HCT116 (cell line): ENCODE measurements at regions not wholly inside any gene's neighbourhood (a gene's known extent, or its start where the extent isn't known, plus 50 kb on each side); places are given as distances from the start of the nearest gene placed in this dataset.

Experiments used
- ATAC-seq: fragments of 200-7000 bp; cut with Tn5 transposase; 2 replicates; pipeline ENCODE4 v1.9.1; 2020; ENCODE audit warnings: mild to moderate bottlenecking, moderate library complexity
- BruUV-seq: library from RNA; stranded (reverse); fragments of 400-500 nt; replicated peaks from 2 replicates; lab custom pipeline; 2021; lab: Mats Ljungman, UMichigan
- CTCF ChIA-PET: fragments of 300-600 bp; sonication (Branson Sonifier 250); formaldehyde crosslinking; loops from one replicate; lab custom pipeline; 2021; ENCODE audit warnings: antibody characterized with exemption; lab: Charles Lee
- POLR2A ChIA-PET: fragments of 300-600, 350-600 bp; sonication (Branson Sonifier 250); formaldehyde crosslinking; loops from one replicate; lab custom pipeline; 2021; ENCODE audit warnings: antibody characterized with exemption; lab: Charles Lee
- RAD21 ChIA-PET, 2 experiments: fragments of 300-600 bp; sonication (Branson Sonifier 250); formaldehyde crosslinking; loops; one replicate each; lab custom pipeline; 2023; ENCODE audit warnings: low total read pairs in 2 of 2; ENCODE audit not compliant: uncharacterized antibody in 2 of 2, unreplicated experiment in 2 of 2, low non-redundant PET in 1 of 2; lab: Charles Lee
- DNase-seq: peaks from one replicate; pipeline ENCODE4 v3.0.0-alpha.2; 2010; ENCODE audit warnings: low read depth, low spot score
- H2AFZ ChIP-seq: fragments of 200-600 bp; shearing (Covaris generic), sonication (generic); 2 replicates; pipeline ENCODE4 v1.6.1; 2017; ENCODE audit warnings: low read depth, mixed run types, mixed read lengths, antibody characterized with exemption, low read length; ENCODE audit not compliant: poor library complexity, severe bottlenecking
- H3K27ac ChIP-seq: 2 replicates; pipeline ENCODE4 v1.5.1; 2012; ENCODE audit warnings: low read depth, low read length
- H3K27me3 ChIP-seq: fragments of 200-600 bp; sonication (generic); 2 replicates; pipeline ENCODE4 v1.6.1; 2016; ENCODE audit warnings: mixed run types, low read length, mixed read lengths; ENCODE audit not compliant: insufficient read depth
- H3K36me3 ChIP-seq, 2 experiments: fragments of 200-500 bp in 1 of 2; fragments of 200-600 bp in 1 of 2; sonication (Bioruptor generic) in 1 of 2; sonication (generic) in 1 of 2; 2 replicates each; pipeline versions ENCODE4 v1.5.1 to v1.6.1; 2014 to 2016; ENCODE audit warnings: low read length in 2 of 2, inconsistent platforms in 1 of 2, mixed read lengths in 1 of 2, mixed run types in 1 of 2; ENCODE audit not compliant: insufficient read depth in 2 of 2, control insufficient read depth in 1 of 2
- H3K4me1 ChIP-seq, 2 experiments: fragments of 200-600 bp in 1 of 2; sonication (generic) in 1 of 2; 2 replicates each; pipeline versions ENCODE4 v1.5.1 to v1.6.1; 2012 to 2017; ENCODE audit warnings: low read length in 2 of 2, inconsistent platforms in 1 of 2, mild to moderate bottlenecking in 1 of 2, mixed read lengths in 1 of 2, mixed run types in 1 of 2, moderate library complexity in 1 of 2; ENCODE audit not compliant: insufficient read depth in 2 of 2, control insufficient read depth in 1 of 2
- H3K4me2 ChIP-seq: fragments of 200-600 bp; sonication (generic); 2 replicates; pipeline ENCODE4 v1.6.1; 2017; ENCODE audit warnings: mixed run types, low read length, mixed read lengths
- H3K4me3 ChIP-seq, 2 experiments: fragments of 200-600 bp in 1 of 2; sonication (generic) in 1 of 2; replicated peaks in 1 of 2; 2 replicates each; pipeline ENCODE4 v1.5.1; 2011 to 2016; ENCODE audit warnings: low read length in 2 of 2, control low read depth in 1 of 2, low read depth in 1 of 2, mild to moderate bottlenecking in 1 of 2, mixed read lengths in 1 of 2, mixed run types in 1 of 2
- H3K79me2 ChIP-seq: fragments of 200-600 bp; sonication (generic); 2 replicates; pipeline ENCODE4 v1.6.1; 2017; ENCODE audit warnings: mild to moderate bottlenecking, mixed run types, low read length, moderate library complexity, mixed read lengths; ENCODE audit not compliant: insufficient read depth
- H3K9ac ChIP-seq: fragments of 200-600 bp; sonication (generic); 2 replicates; pipeline ENCODE4 v1.6.1; 2016; ENCODE audit warnings: low read length, mixed read lengths
- H3K9me2 ChIP-seq: fragments of 200-600 bp; sonication (generic), shearing (Covaris generic); 2 replicates; pipeline ENCODE4 v1.6.1; 2017; ENCODE audit warnings: mixed run types, mild to moderate bottlenecking, moderate library complexity; ENCODE audit not compliant: insufficient read depth
- H3K9me3 ChIP-seq, 2 experiments: fragments of 200-500 bp in 1 of 2; fragments of 200-600 bp in 1 of 2; sonication (Bioruptor generic) in 1 of 2; sonication (generic) in 1 of 2; 2 replicates each; pipeline ENCODE4 v1.6.1; 2014 to 2017; ENCODE audit warnings: low read length in 2 of 2, mixed read lengths in 2 of 2, inconsistent platforms in 1 of 2, low read depth in 1 of 2, mild to moderate bottlenecking in 1 of 2, mixed run types in 1 of 2, moderate library complexity in 1 of 2; ENCODE audit not compliant: control insufficient read depth in 1 of 2, insufficient read depth in 1 of 2
- H4K20me1 ChIP-seq: fragments of 200-600 bp; sonication (generic), shearing (Covaris generic); 2 replicates; pipeline ENCODE4 v1.6.1; 2017; ENCODE audit warnings: mixed run types, mild to moderate bottlenecking, moderate library complexity; ENCODE audit not compliant: insufficient read depth
- CBX3 ChIP-seq: IDR thresholded peaks from 2 replicates; pipeline ENCODE4 v1.6.1; 2012; ENCODE audit warnings: low read depth
- CEBPB ChIP-seq: IDR thresholded peaks from 2 replicates; pipeline ENCODE4 v1.6.1; 2012; ENCODE audit warnings: low read depth
- EZH2 ChIP-seq: fragments of 200-600 bp; sonication (generic); IDR thresholded peaks from 2 replicates; pipeline ENCODE4 v1.6.1; 2017; ENCODE audit warnings: antibody characterized with exemption, mixed run types
- JUND ChIP-seq: IDR thresholded peaks from 2 replicates; pipeline ENCODE4 v1.6.1; 2012
- SIN3A ChIP-seq: IDR thresholded peaks from 2 replicates; pipeline ENCODE4 v1.6.1; 2012; ENCODE audit warnings: low read depth
- SP1 ChIP-seq: IDR thresholded peaks from 2 replicates; pipeline ENCODE4 v1.6.1; 2012; ENCODE audit warnings: low read depth
- SRF ChIP-seq: IDR thresholded peaks from 2 replicates; pipeline ENCODE4 v1.6.1; 2012; ENCODE audit warnings: low read depth
- ZNF274 ChIP-seq: fragments of 200-500 bp; sonication (Bioruptor generic); IDR thresholded peaks from 2 replicates; pipeline ENCODE4 v1.6.1; 2014; ENCODE audit warnings: mild to moderate bottlenecking, low read depth, low read length, inconsistent platforms
- intact Hi-C: fragments of 100-400 bp; cut with micrococcal nuclease; formaldehyde crosslinking; loops from 2 replicates; pipeline ENCODE4 v1.10.0; 2022
- TF ChIP-seq, protein P1 (sequence below): IDR thresholded peaks from 2 replicates; pipeline ENCODE4 v1.6.1; 2011; ENCODE audit warnings: mild to moderate bottlenecking, low read length, moderate library complexity; ENCODE audit not compliant: insufficient replicate concordance; ENCODE audit errors: extremely low read depth
- TF ChIP-seq, protein P2 (sequence below): IDR thresholded peaks from 2 replicates; pipeline ENCODE4 v1.6.1; 2012

DNA sequence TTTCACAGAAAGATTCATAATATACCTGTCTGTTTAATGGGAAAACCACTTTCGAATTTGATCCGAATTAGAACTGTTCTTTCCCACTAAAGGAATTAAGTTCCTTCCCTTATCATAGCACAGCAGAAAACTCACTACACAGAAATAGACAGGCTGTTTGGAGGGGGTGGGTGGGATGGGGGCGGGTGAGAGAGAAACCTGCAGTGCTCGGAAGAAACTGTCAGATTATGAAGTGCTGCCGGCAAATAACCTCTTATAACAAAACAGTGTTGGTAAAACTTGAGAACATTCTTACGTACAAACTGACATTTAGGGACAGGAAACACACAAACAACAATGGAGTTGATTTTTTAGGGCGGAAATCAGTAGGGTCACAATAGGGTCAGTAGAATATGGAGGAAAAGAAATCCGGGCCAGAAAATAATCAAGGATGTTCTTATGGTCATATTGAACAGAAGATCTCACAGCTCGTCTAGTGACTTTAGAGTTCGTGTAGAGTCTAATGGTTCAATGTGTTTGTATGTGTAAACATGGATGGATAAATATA lies 756.0 kb upstream of the LRATD1 start (continued):
- TF ChIP-seq, protein P1, sequence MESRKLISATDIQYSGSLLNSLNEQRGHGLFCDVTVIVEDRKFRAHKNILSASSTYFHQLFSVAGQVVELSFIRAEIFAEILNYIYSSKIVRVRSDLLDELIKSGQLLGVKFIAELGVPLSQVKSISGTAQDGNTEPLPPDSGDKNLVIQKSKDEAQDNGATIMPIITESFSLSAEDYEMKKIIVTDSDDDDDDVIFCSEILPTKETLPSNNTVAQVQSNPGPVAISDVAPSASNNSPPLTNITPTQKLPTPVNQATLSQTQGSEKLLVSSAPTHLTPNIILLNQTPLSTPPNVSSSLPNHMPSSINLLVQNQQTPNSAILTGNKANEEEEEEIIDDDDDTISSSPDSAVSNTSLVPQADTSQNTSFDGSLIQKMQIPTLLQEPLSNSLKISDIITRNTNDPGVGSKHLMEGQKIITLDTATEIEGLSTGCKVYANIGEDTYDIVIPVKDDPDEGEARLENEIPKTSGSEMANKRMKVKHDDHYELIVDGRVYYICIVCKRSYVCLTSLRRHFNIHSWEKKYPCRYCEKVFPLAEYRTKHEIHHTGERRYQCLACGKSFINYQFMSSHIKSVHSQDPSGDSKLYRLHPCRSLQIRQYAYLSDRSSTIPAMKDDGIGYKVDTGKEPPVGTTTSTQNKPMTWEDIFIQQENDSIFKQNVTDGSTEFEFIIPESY: no peak
- TF ChIP-seq CBX3: no peak
- no peak for TF ChIP-seq EZH2
- no peak for TF ChIP-seq ZNF274
- no peak for TF ChIP-seq SIN3A
- TF ChIP-seq SP1: no peak
- TF ChIP-seq CEBPB: no peak

- Histone ChIP-seq H2AFZ (no peak overlapping the region), H3K27ac (no peak overlapping the region), H3K79me2 (no peaks in the 10 kb centered on the region), H3K4me1 (no peaks in the 10 kb centered on the region), H3K36me3 (no peaks in the 10 kb centered on the region), H4K20me1 (no peaks in the 10 kb centered on the region), H3K9ac (no peak overlapping the region), H3K27me3 (no peaks in the 10 kb centered on the region), H3K9me2 (no peaks in the 10 kb centered on the region)
- DNase-seq (no peak), ATAC-seq (no peak)
- POLR2A ChIA-PET: no interaction called here
- RAD21 ChIA-PET: no interaction called here
- TF ChIP-seq, protein P2, sequence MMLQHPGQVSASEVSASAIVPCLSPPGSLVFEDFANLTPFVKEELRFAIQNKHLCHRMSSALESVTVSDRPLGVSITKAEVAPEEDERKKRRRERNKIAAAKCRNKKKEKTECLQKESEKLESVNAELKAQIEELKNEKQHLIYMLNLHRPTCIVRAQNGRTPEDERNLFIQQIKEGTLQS: no peak
- TF ChIP-seq JUND (no peak), SRF (no peak)
- TF ChIP-seq, all 23 proteins: peak for 0
- intact Hi-C loops: no loop called here
- H3K9me3 ChIP-seq: peaks cover 3 to 9% of the 10 kb centered on the region in 2 experiments; a peak in 1 of 4 replicates
- BruUV-seq: no TSS peak
- H3K4me2 ChIP-seq: no peak overlapping the region
- no peak overlapping the region for H3K4me3 ChIP-seq
- CTCF ChIA-PET: no interaction called here
Observed at GRCh38 chr2:13877571-13877970, 754.9 kb upstream of the LRATD1 start.
